DMS 273 (cell line): ENCODE measurements at regions not wholly inside any gene's neighbourhood (a gene's known extent, or its start where the extent isn't known, plus 50 kb on each side); places are given as distances from the start of the nearest gene placed in this dataset.

ENCODE experiments used
- DNase-seq: peaks from one replicate; lab custom pipeline; 2025; ENCODE audit not compliant: unreplicated experiment; lab: John Stamatoyannopoulos, UW

GRCh38 chr1:239221656-239222055 is 164.7 kb upstream of the CHRM3 start:
- DNase-seq: no peak

- DNase-seq: no peak
These were observed 166.7 kb upstream of the CHRM3 start for GRCh38 chr1:239219679-239220078.

- no peak for DNase-seq
These were observed 168.1 kb upstream of the CHRM3 start for GRCh38 chr1:239218301-239218700.

GRCh38 chr1:239212811-239213220 is 173.6 kb upstream of the CHRM3 start:
- DNase-seq: no peak

- DNase-seq: peak; percentile 7
These were observed 176.8 kb upstream of the CHRM3 start for GRCh38 chr1:239209591-239209990.

- DNase-seq: no peak
These were observed 182.0 kb upstream of the CHRM3 start for GRCh38 chr1:239204401-239204800.

GRCh38 chr1:239197871-239198270 is 188.5 kb upstream of the CHRM3 start:
- DNase-seq: no peak

GRCh38 chr1:239189998-239190512 is 196.3 kb upstream of the CHRM3 start:
- DNase-seq: no peak

GRCh38 chr1:239186487-239186886 is 199.9 kb upstream of the CHRM3 start:
- DNase-seq: no peak

GRCh38 chr1:239185245-239185619 is 201.1 kb upstream of the CHRM3 start:
- DNase-seq: no peak

GRCh38 chr1:239184561-239185244 is 201.7 kb upstream of the CHRM3 start:
- no peak for DNase-seq

- DNase-seq: no peak
These were observed 207.4 kb upstream of the CHRM3 start for GRCh38 chr1:239178961-239179360.

GRCh38 chr1:239174880-239175279 is 211.5 kb upstream of the CHRM3 start:
- no peak for DNase-seq

GRCh38 chr1:239170828-239171227 is 215.5 kb upstream of the CHRM3 start:
- no peak for DNase-seq

GRCh38 chr1:239169276-239169675 is 217.1 kb upstream of the CHRM3 start:
- no peak for DNase-seq

- DNase-seq: no peak
These were observed 221.8 kb upstream of the CHRM3 start for GRCh38 chr1:239164451-239165180.

GRCh38 chr1:239155466-239156091 is 230.8 kb upstream of the CHRM3 start:
- peak; percentile 88 for DNase-seq

GRCh38 chr1:239151937-239152336 is 234.4 kb upstream of the CHRM3 start:
- DNase-seq: no peak

GRCh38 chr1:239140968-239141367 is 245.4 kb upstream of the CHRM3 start:
- DNase-seq: no peak

GRCh38 chr1:239139801-239140200 is 246.6 kb upstream of the CHRM3 start:
- no peak for DNase-seq

- DNase-seq: no peak
These were observed 257.8 kb upstream of the CHRM3 start for GRCh38 chr1:239128541-239128940.

GRCh38 chr1:239126884-239127283 is 259.5 kb upstream of the CHRM3 start:
- DNase-seq: no peak
